IPS-15b (cell line): ENCODE measurements at regions not wholly inside any gene's neighbourhood (a gene's known extent, or its start where the extent isn't known, plus 50 kb on each side); places are given as distances from the start of the nearest gene placed in this dataset.

Experiments used
- H3K27me3 ChIP-seq: one replicate; pipeline ENCODE4 v1.6.1; 2013; ENCODE audit warnings: low read length; ENCODE audit not compliant: control insufficient read depth, insufficient read depth
- H3K36me3 ChIP-seq: one replicate; pipeline ENCODE4 v1.6.1; 2013; ENCODE audit warnings: low read length; ENCODE audit not compliant: control insufficient read depth, insufficient read depth
- H3K4me1 ChIP-seq: one replicate; pipeline ENCODE4 v1.6.1; 2013; ENCODE audit warnings: mild to moderate bottlenecking, low read length; ENCODE audit not compliant: control insufficient read depth, insufficient read depth
- H3K4me3 ChIP-seq: one replicate; pipeline ENCODE4 v1.5.1; 2013; ENCODE audit warnings: low read depth, low read length
- H3K9ac ChIP-seq: one replicate; pipeline ENCODE4 v1.6.1; 2013; ENCODE audit warnings: low read depth, mild to moderate bottlenecking, low read length
- H3K9me3 ChIP-seq: one replicate; pipeline ENCODE4 v1.6.1; 2013; ENCODE audit warnings: mild to moderate bottlenecking, low read length; ENCODE audit not compliant: control insufficient read depth, insufficient read depth

DNA sequence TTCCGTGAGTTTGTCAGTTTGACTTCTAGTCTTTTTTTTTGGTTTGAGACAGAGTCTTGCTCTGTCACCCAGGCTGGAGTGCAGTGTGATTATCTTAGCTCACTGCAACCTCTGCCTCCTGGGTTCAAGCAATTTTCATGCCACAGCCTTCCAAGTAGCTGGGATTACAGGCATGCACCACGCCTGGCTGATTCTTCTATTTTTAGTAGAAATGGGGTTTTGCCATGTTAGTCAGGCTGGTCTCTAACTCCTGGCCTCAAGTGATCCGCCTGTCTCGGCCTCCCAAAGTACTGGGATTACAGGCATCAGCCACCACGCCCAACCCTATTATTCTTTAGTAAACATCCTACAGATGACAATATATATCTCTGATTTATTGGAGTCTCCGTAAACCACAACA is 506.5 kb downstream of the PREX1 start:
- Histone ChIP-seq H3K9me3 (no peaks in the 10 kb centered on the region), H3K4me1 (no peaks in the 10 kb centered on the region), H3K9ac (no peak overlapping the region), H3K27me3 (no peaks in the 10 kb centered on the region), H3K36me3 (no peaks in the 10 kb centered on the region), H3K4me3 (no peak overlapping the region)

DNA sequence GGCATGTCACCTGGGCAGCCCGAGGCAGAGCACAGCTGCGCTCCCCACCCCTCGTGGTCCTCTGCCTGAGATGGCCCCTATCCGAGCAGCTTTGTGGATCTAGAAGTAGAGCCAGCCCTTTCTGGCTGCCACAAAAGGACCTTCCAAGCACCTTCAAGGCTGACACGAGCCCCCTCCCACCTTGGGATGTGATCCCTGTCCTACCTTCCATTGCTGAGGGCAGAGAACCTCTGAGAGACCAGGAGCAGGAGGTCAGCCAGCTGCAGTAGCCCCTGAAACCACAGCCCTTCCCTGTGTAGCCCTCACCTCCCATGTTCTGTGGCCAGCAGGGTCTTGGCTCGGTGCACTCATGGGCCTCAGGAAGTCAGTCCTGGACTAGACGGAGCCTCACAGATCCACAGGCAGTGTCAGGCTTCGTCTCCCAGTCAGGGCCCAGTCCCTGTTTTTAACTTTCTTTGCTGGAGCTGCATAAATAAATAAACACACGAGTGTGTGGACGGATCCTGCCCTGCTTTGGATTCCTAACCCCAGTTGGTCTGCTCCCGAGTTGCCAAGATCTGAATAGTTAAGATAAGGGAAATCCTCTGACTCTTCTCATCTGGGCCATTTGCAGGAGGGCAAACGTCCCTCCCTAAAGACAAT is 507.7 kb downstream of the PREX1 start:
- Histone ChIP-seq H3K36me3 (no peaks in the 10 kb centered on the region), H3K27me3 (no peaks in the 10 kb centered on the region), H3K4me1 (no peaks in the 10 kb centered on the region), H3K9me3 (no peaks in the 10 kb centered on the region), H3K9ac (no peak overlapping the region), H3K4me3 (no peak overlapping the region)

DNA sequence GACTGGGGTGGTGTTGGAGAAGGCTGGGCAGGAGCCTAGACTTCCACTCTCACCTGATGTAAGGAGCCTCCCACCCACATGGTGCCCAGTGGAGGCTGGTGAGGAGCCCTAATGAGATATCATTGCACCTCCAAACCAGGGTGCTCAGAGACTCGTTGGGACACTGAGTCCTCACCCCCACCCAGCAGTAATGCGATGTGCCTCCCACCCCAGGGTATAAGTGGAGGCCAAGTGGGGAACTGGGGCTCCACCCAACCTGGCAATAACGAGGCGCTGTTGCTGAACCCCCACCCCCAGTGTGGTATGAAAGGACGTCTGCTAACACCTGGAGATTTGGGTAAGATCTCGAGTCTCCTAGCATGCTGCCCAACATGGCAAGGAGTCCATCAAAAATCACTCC is 510.2 kb downstream of the PREX1 start:
- Histone ChIP-seq H3K4me3 (no peak overlapping the region), H3K9me3 (no peaks in the 10 kb centered on the region), H3K27me3 (no peaks in the 10 kb centered on the region), H3K36me3 (no peaks in the 10 kb centered on the region), H3K4me1 (no peaks in the 10 kb centered on the region), H3K9ac (no peak overlapping the region)

DNA sequence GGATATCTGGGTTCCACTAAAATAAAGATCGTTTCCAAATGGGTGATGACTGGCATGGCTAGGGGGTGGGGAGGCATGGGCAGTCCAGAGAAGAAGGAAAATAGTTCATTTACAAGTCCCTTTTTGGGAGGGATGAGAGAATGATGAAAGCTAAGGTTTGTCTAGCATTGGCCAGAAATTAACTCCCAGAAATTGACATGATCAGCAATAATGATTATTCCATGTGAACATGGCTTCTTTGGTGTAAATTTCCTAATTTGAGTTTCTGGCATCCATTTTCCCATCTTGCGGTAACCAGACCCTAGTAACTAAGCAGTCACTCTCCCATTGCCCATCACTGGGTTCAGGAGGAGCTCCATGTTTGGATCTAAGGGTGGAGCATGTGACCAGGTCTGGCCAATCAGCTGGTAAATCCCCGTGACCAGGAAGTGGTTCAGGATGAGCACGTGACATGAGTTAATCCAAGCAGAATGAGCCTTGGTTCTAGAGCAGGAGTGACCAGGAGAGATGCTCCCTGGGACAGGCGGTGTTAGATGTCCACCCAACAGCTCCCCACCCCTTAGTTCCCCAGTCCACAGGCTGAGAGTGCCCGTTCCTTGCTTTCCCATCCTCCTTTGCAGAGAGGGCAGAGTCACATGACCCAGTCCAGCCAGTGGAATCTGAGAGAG is 512.7 kb downstream of the PREX1 start:
- Histone ChIP-seq H3K9me3 (no peaks in the 10 kb centered on the region), H3K27me3 (no peaks in the 10 kb centered on the region), H3K36me3 (no peaks in the 10 kb centered on the region), H3K9ac (no peak overlapping the region), H3K4me3 (no peak overlapping the region), H3K4me1 (no peaks in the 10 kb centered on the region)

DNA sequence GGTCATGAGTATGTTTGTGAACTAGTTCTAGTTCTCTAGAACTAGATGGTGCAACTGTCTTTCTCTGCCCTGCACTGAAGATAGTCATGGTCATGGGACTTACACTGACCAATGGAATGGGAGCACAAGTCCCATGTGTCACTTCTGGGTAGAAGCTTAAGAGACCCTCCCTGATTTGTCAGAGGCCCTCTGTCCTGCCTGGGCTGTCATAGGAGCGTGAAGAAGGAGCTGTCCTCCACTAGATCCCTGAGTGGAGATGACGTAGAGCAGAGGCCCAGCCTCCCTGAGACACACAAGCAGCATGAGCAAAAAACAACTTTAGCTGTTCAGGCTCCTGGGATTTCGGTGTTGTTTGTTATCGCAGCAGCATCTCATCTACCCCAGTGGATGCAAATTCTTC is 514.5 kb downstream of the PREX1 start:
- Histone ChIP-seq H3K4me1 (no peaks in the 10 kb centered on the region), H3K9me3 (no peaks in the 10 kb centered on the region), H3K4me3 (no peak overlapping the region), H3K27me3 (no peaks in the 10 kb centered on the region), H3K9ac (no peak overlapping the region), H3K36me3 (no peaks in the 10 kb centered on the region)

DNA sequence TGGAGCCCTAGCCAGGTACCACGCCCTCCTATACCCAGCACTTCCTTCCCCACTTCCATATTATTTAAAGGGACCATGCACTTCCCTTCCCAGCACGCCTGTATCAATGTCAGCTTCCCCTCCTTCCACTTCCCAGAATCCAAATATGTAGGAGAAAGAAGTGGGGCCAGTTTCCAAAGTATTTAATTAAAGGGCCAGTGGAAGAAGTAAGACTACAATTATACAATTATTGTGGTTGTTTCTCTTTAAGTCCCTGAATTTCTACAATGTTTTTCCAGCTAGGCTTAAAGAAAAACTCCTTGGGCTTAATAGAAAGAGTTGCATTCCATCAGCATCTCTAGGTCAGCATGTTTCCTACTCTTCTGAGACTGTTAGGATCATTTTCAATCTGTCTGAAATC is 515.8 kb downstream of the PREX1 start:
- Histone ChIP-seq H3K27me3 (no peaks in the 10 kb centered on the region), H3K9ac (no peak overlapping the region), H3K36me3 (no peaks in the 10 kb centered on the region), H3K4me1 (no peaks in the 10 kb centered on the region), H3K9me3 (no peaks in the 10 kb centered on the region), H3K4me3 (no peak overlapping the region)

DNA sequence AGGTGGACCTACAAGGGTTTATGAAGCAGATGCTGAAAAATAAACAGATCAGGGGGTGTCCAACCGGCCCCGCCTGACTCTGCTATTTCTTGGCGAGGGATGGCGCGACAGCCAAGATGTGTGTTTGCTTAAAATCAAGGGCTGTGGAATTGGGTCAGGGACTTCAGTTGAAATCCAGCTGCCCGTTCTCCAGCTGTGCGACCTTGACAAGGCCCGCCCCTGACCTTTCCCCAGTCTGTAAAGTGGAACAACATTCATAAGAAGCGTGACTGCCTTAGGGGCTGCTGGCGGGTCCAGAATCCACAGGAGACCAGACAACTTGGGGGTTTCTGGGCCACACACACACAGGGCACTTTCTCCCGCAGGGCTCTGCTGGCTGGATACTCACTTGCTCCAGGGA is 517.5 kb downstream of the PREX1 start:
- Histone ChIP-seq H3K36me3 (no peaks in the 10 kb centered on the region), H3K27me3 (no peaks in the 10 kb centered on the region), H3K4me1 (no peaks in the 10 kb centered on the region), H3K9me3 (no peaks in the 10 kb centered on the region), H3K9ac (no peak overlapping the region), H3K4me3 (no peak overlapping the region)

DNA sequence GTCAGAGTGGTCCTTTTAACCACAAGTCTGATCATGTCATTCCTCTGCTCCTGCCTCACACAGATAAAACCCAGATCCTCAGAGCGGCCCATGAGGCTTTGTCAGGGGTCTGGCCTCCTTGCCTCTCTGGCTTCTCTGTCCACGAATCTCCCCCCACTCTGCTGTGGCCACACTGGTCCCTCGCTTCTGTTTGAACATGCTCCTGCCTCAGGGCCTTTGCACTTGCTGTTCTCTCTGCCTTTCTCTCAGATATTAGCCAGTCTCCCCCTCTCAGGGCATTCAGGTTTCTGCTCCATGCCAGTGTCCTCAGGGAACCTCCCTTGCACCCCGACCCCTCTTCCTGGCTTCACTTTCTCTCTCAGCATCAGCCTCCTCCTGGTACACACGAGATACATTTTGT is 518.5 kb downstream of the PREX1 start:
- Histone ChIP-seq H3K9ac (no peak overlapping the region), H3K36me3 (no peaks in the 10 kb centered on the region), H3K27me3 (no peaks in the 10 kb centered on the region), H3K4me1 (no peaks in the 10 kb centered on the region), H3K9me3 (no peaks in the 10 kb centered on the region), H3K4me3 (no peak overlapping the region)

DNA sequence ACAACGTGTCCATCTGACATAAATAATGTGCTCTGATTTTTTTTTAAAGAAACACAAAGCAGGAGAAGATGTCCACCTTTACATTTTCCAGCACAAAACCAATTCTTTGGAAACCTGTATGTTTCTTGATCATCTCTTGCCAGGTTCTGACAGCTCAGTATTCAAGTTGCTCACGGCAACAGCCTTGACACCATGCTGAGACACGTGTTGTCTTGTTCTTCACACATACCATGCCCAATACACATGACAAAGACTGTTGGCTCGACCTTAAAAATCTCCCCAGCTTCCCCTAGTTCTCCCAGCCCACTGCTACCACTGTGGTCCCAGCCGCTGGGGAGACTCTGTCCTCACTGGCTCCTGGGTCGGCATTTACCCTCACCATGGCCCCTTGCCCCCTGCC is 518.9 kb downstream of the PREX1 start:
- no peaks in the 10 kb centered on the region for H3K4me1 ChIP-seq
- no peak overlapping the region for H3K9ac ChIP-seq
- no peaks in the 10 kb centered on the region for H3K27me3 ChIP-seq
- no peaks in the 10 kb centered on the region for H3K36me3 ChIP-seq
- H3K9me3 ChIP-seq, result no peaks in the 10 kb centered on the region
- H3K4me3 ChIP-seq, result no peak overlapping the region

DNA sequence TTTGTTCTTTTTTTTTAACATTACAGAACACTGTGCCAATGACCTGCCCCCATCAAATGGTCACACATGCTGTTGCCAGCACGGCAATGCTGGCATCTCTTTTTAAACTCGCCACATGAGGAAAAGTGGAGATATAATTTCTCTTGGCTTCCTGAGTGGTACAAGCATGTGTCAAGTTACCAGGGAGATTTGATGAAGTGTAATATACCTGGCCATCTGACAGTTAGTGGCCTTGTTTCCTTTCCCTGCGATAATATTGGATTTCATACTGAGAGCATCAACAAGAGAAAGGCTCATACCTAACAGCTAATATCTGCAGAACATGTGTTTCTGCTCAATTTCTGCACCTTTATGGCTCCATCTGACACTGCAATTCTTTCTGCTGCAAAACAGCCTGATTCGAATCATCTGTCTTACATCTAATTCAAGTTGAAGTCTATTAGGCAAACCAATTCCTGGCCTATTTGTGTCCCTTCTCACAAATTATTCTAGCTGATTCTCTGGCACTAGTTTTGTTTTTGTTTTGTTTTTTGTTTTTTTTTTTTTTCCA is 519.5 kb downstream of the PREX1 start:
- no peaks in the 10 kb centered on the region for H3K27me3 ChIP-seq
- no peak overlapping the region for H3K9ac ChIP-seq
- no peaks in the 10 kb centered on the region for H3K9me3 ChIP-seq
- no peaks in the 10 kb centered on the region for H3K4me1 ChIP-seq
- no peaks in the 10 kb centered on the region for H3K36me3 ChIP-seq
- H3K4me3 ChIP-seq, result no peak overlapping the region

DNA sequence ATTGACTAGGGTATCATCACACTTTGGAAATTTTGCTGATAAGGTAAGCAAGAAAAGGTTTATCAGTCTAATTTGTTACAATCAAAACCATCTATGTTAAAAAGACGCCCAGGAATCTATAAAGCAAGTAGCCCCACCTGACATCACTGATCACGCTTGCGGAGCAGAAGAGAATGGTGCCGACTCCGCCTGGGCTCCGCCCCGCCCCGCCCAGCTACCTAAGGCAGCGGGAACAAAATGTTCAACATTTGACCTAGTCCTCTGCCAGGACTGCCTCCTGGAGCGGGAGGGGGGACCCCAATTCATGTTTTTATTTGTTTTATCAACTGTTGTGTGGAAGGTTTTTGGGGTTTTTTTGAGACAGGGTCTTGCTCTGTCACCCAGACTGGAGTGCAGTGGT is 520.5 kb downstream of the PREX1 start:
- no peaks in the 10 kb centered on the region for H3K27me3 ChIP-seq
- H3K36me3 ChIP-seq, result no peaks in the 10 kb centered on the region

DNA sequence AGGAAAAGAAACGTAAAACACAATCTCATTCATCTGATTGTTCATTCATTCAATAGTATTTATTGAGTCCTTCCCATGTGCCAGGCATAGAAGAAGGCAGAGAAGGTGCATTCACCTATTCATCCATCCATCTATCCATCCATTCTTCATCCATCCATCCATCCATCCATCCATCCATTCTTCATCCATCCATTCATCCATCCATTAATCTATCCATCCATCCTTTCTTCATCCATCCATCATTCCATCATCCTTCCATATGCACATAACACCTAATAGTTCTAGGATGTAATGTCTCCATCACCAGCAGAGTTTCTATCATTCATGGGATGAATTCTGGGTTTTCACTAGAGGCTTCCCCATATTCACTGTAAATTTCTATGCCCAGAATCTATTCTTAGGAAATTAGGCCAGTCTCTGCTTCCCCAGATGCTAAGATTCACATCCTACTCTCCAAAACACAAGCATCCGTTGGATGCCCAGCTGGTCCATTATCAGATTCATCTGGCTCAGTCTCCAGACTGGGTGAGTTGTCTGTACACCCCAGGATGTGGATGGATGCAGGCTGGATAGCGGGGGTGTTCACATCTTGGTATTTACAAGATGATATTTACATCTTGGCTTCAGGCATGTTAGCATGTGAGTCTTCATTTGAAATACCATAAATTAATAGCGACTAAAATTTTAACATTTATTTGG is 517.7 kb upstream of the SULF2 start:
- Histone ChIP-seq H3K36me3 (no peaks in the 10 kb centered on the region), H3K4me3 (no peak overlapping the region), H3K27me3 (no peaks in the 10 kb centered on the region), H3K9me3 (no peaks in the 10 kb centered on the region), H3K9ac (no peak overlapping the region), H3K4me1 (no peaks in the 10 kb centered on the region)

More for the DNA sequence above, 520.5 kb downstream of the PREX1 start:
- Histone ChIP-seq H3K9me3 (no peaks in the 10 kb centered on the region), H3K4me3 (no peak overlapping the region), H3K4me1 (no peaks in the 10 kb centered on the region), H3K9ac (no peak overlapping the region)
